Trophoblast cell (in vitro differentiated cells and primary cell): ENCODE measurements at regions not wholly inside any gene's neighbourhood (a gene's known extent, or its start where the extent isn't known, plus 50 kb on each side); places are given as distances from the start of the nearest gene placed in this dataset.

Experiments used
- DNase-seq, 2 donors: peaks; one replicate each; pipeline ENCODE4 v3.0.0-alpha.2; 2016
- H2AFZ ChIP-seq: 2 replicates; pipeline ENCODE4 v1.6.1; 2013; ENCODE audit warnings: low read length, moderate library complexity, mild to moderate bottlenecking; ENCODE audit not compliant: insufficient read depth, poor library complexity
- H2AK5ac ChIP-seq: 2 replicates; pipeline ENCODE4 v1.6.1; 2013; ENCODE audit warnings: mild to moderate bottlenecking, low read length
- H2BK120ac ChIP-seq: 2 replicates; pipeline ENCODE4 v1.6.1; 2013; ENCODE audit warnings: low read length, mild to moderate bottlenecking, moderate library complexity; ENCODE audit not compliant: insufficient read depth, poor library complexity
- H2BK12ac ChIP-seq: 2 replicates; pipeline ENCODE4 v1.6.1; 2013; ENCODE audit warnings: mild to moderate bottlenecking, low read length, moderate library complexity
- H2BK5ac ChIP-seq: 2 replicates; pipeline ENCODE4 v1.6.1; 2013; ENCODE audit warnings: low read length, low read depth, moderate library complexity, mild to moderate bottlenecking; ENCODE audit not compliant: poor library complexity
- H3K14ac ChIP-seq: 2 replicates; pipeline ENCODE4 v1.6.1; 2013; ENCODE audit warnings: mild to moderate bottlenecking, low read length
- H3K18ac ChIP-seq: 2 replicates; pipeline ENCODE4 v1.6.1; 2013; ENCODE audit warnings: mild to moderate bottlenecking, low read length
- H3K23ac ChIP-seq: 2 replicates; pipeline ENCODE4 v1.6.1; 2013; ENCODE audit warnings: low read length
- H3K27ac ChIP-seq: 2 replicates; pipeline ENCODE4 v1.5.1; 2013; ENCODE audit warnings: low read depth, mild to moderate bottlenecking, inconsistent platforms, low read length, moderate library complexity
- H3K27me3 ChIP-seq: 2 replicates; pipeline ENCODE4 v1.6.1; 2013; ENCODE audit warnings: inconsistent platforms, mild to moderate bottlenecking, low read length, moderate library complexity; ENCODE audit not compliant: insufficient read depth
- H3K36me3 ChIP-seq, 2 experiments: 1 replicate in 1 of 2; 2 replicates in 1 of 2; pipeline ENCODE4 v1.6.1; 2013; ENCODE audit warnings: low read length in 2 of 2, mild to moderate bottlenecking in 2 of 2, moderate library complexity in 1 of 2; ENCODE audit not compliant: insufficient read depth in 2 of 2, control insufficient read depth in 1 of 2
- H3K4ac ChIP-seq: 2 replicates; pipeline ENCODE4 v1.6.1; 2013; ENCODE audit warnings: low read depth, mild to moderate bottlenecking, low read length, moderate library complexity
- H3K4me1 ChIP-seq, 2 experiments: 1 replicate in 1 of 2; 2 replicates in 1 of 2; pipeline ENCODE4 v1.6.1; 2013; ENCODE audit warnings: low read length in 2 of 2, mild to moderate bottlenecking in 2 of 2, moderate library complexity in 1 of 2; ENCODE audit not compliant: insufficient read depth in 2 of 2, control insufficient read depth in 1 of 2
- H3K4me2 ChIP-seq: 2 replicates; pipeline ENCODE4 v1.6.1; 2013; ENCODE audit warnings: inconsistent platforms, mild to moderate bottlenecking, low read length, moderate library complexity
- H3K4me3 ChIP-seq: 2 replicates; pipeline ENCODE4 v1.5.1; 2013; ENCODE audit warnings: mild to moderate bottlenecking, low read depth, low read length, inconsistent platforms
- H3K79me1 ChIP-seq: one replicate; pipeline ENCODE4 v1.6.1; 2013; ENCODE audit warnings: low read length
- H3K79me2 ChIP-seq: 2 replicates; pipeline ENCODE4 v1.6.1; 2013; ENCODE audit warnings: low read length, mild to moderate bottlenecking; ENCODE audit not compliant: control insufficient read depth, insufficient read depth, poor library complexity
- H3K9ac ChIP-seq: 2 replicates; pipeline ENCODE4 v1.6.1; 2013; ENCODE audit warnings: mild to moderate bottlenecking, low read length
- H3K9me3 ChIP-seq: 2 replicates; pipeline ENCODE4 v1.6.1; 2013; ENCODE audit warnings: low read depth, mild to moderate bottlenecking, control low read depth, inconsistent platforms, low read length; ENCODE audit not compliant: insufficient read depth
- H4K12ac ChIP-seq: 2 replicates; pipeline ENCODE4 v1.6.1; 2013; ENCODE audit warnings: low read depth, mild to moderate bottlenecking, low read length, moderate library complexity
- H4K8ac ChIP-seq: 2 replicates; pipeline ENCODE4 v1.6.1; 2013; ENCODE audit warnings: low read depth, mild to moderate bottlenecking, low read length, moderate library complexity
- H4K91ac ChIP-seq: one replicate; pipeline ENCODE4 v1.6.1; 2013; ENCODE audit warnings: low read depth, mild to moderate bottlenecking, low read length, moderate library complexity
- WGBS: extraction: QIAGEN DNeasy Blood & Tissue Kit; methylation state at CpG from one replicate; pipeline ENCODE4 v1.1.7; 2013; ENCODE audit warnings: missing lambda C conversion rate; ENCODE audit not compliant: insufficient read length, insufficient coverage; ENCODE audit errors: extremely low coverage; 5-methylcytosine and 5-hydroxymethylcytosine counted together

- H3K27me3 ChIP-seq: no peaks in the 10 kb centered on the region
- no peak overlapping the region for H4K8ac ChIP-seq
- no peak overlapping the region for H4K91ac ChIP-seq
- DNase-seq: no peak
- H3K9ac ChIP-seq: no peak overlapping the region
- no peak overlapping the region for H2BK5ac ChIP-seq
- H3K36me3 ChIP-seq: no peaks in the 10 kb centered on the region
- no peak overlapping the region for H3K27ac ChIP-seq
- H3K79me2 ChIP-seq: no peaks in the 10 kb centered on the region
- no peak overlapping the region for H2BK12ac ChIP-seq
- H3K79me1 ChIP-seq: no peaks in the 10 kb centered on the region
- WGBS: no CpG with 5 or more reads among the region's 3 CpGs
- no peak overlapping the region for H3K18ac ChIP-seq
- H3K4me1 ChIP-seq: no peaks in the 10 kb centered on the region
- H3K4me2 ChIP-seq: no peak overlapping the region
- H3K4me3 ChIP-seq: no peak overlapping the region
- no peaks in the 10 kb centered on the region for H3K9me3 ChIP-seq
- H3K4ac ChIP-seq: no peak overlapping the region
- no peak overlapping the region for H3K23ac ChIP-seq
- no peak overlapping the region for H4K12ac ChIP-seq
- no peak overlapping the region for H2AFZ ChIP-seq
- H3K14ac ChIP-seq: no peak overlapping the region
- H2AK5ac ChIP-seq: no peak overlapping the region
- H2BK120ac ChIP-seq: no peak overlapping the region
These were observed 388.9 kb upstream of the CDH10 start for GRCh38 chr5:25033658-25034057.

DNA sequence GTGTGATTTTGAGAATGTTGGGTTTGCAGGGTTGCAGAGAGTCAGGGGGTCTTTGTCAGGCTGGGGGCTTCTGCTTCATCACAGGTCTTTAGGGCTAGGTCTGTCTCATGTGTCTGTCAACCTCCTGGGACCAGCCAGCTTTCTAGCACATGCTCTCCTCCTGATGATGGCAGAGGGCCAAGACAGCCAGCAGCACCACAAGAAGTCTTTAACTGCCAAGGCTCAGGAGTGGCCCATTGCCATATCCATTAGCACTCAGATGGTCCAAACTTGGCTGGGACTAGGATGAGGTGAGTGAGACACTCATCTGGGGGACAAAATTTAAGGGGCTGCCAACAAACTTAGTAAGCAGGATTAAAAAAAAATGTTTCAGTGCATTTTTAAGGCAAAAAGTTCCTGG, 384.2 kb upstream of the CDH10 start:
- Histone ChIP-seq H3K27ac (no peak overlapping the region), H3K9ac (no peak overlapping the region), H3K27me3 (no peaks in the 10 kb centered on the region), H3K4me2 (no peak overlapping the region), H2BK120ac (no peak overlapping the region), H3K14ac (no peak overlapping the region), H2BK5ac (no peak overlapping the region), H3K9me3 (no peaks in the 10 kb centered on the region), H3K79me2 (no peaks in the 10 kb centered on the region), H2AFZ (no peak overlapping the region), H2BK12ac (no peak overlapping the region), H4K12ac (no peak overlapping the region), H3K4me3 (no peak overlapping the region), H3K4ac (no peak overlapping the region), H3K23ac (no peak overlapping the region), H2AK5ac (no peak overlapping the region), H4K8ac (no peak overlapping the region), H3K36me3 (no peaks in the 10 kb centered on the region), H3K79me1 (no peaks in the 10 kb centered on the region), H3K18ac (no peak overlapping the region), H4K91ac (no peak overlapping the region), H3K4me1 (no peaks in the 10 kb centered on the region)
- no peak for DNase-seq

DNA sequence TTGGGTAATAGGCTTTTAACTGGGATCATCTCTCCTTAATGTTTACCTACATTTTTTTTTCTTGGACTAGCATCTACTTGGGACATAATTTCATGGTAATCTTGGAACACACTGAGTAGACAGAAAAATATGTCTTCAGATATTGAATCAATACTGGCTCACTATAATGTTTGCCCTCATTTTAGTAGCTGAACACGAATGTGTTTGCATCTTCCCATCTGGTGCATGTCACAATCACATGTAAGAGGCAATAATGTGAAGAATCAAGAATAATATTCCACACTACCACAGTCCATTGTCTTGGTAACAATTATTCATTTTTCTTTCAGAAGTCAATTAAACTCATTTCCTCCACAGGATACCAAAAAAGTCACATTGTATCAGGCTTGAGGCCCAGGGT, 382.7 kb upstream of the CDH10 start:
- Histone ChIP-seq H3K14ac (no peak overlapping the region), H2AK5ac (no peak overlapping the region), H2BK120ac (no peak overlapping the region), H4K8ac (no peak overlapping the region), H4K91ac (no peak overlapping the region), H2BK12ac (no peak overlapping the region), H3K23ac (no peak overlapping the region), H2BK5ac (no peak overlapping the region), H3K79me2 (no peaks in the 10 kb centered on the region), H3K79me1 (no peaks in the 10 kb centered on the region), H3K4ac (no peak overlapping the region), H2AFZ (no peak overlapping the region), H3K36me3 (no peaks in the 10 kb centered on the region), H3K9me3 (no peaks in the 10 kb centered on the region), H3K27me3 (no peaks in the 10 kb centered on the region), H3K4me1 (no peaks in the 10 kb centered on the region), H3K9ac (no peak overlapping the region), H3K18ac (no peak overlapping the region), H3K4me2 (no peak overlapping the region), H3K27ac (no peak overlapping the region), H3K4me3 (no peak overlapping the region), H4K12ac (no peak overlapping the region)
- no peak for DNase-seq
- no CpG with 5 or more reads among the region's 1 CpG for WGBS

GRCh38 chr5:25027061-25027460, 382.3 kb upstream of the CDH10 start:
- Histone ChIP-seq H3K18ac (no peak overlapping the region), H3K4me3 (no peak overlapping the region), H4K8ac (no peak overlapping the region), H2BK5ac (no peak overlapping the region), H3K27ac (no peak overlapping the region), H3K4me1 (no peaks in the 10 kb centered on the region), H3K79me1 (no peaks in the 10 kb centered on the region), H3K9me3 (no peaks in the 10 kb centered on the region), H3K27me3 (no peaks in the 10 kb centered on the region), H4K12ac (no peak overlapping the region), H3K4me2 (no peak overlapping the region), H2BK12ac (no peak overlapping the region), H3K14ac (no peak overlapping the region), H3K36me3 (no peaks in the 10 kb centered on the region), H3K23ac (no peak overlapping the region), H2AFZ (no peak overlapping the region), H2BK120ac (no peak overlapping the region), H3K79me2 (no peaks in the 10 kb centered on the region), H4K91ac (no peak overlapping the region), H3K9ac (no peak overlapping the region), H2AK5ac (no peak overlapping the region), H3K4ac (no peak overlapping the region)
- WGBS: no CpG with 5 or more reads among the region's 2 CpGs
- no peak for DNase-seq

GRCh38 chr5:25025831-25026230, 381.1 kb upstream of the CDH10 start:
- Histone ChIP-seq H4K12ac (no peak overlapping the region), H3K9me3 (no peaks in the 10 kb centered on the region), H3K23ac (no peak overlapping the region), H3K4me3 (no peak overlapping the region), H3K9ac (no peak overlapping the region), H2AK5ac (no peak overlapping the region), H4K91ac (no peak overlapping the region), H2BK120ac (no peak overlapping the region), H4K8ac (no peak overlapping the region), H3K36me3 (no peaks in the 10 kb centered on the region), H3K79me2 (no peaks in the 10 kb centered on the region), H3K4me2 (no peak overlapping the region), H3K18ac (no peak overlapping the region), H2BK5ac (no peak overlapping the region), H2BK12ac (no peak overlapping the region), H3K14ac (no peak overlapping the region), H3K27ac (no peak overlapping the region), H2AFZ (no peak overlapping the region), H3K27me3 (no peaks in the 10 kb centered on the region), H3K79me1 (no peaks in the 10 kb centered on the region), H3K4ac (no peak overlapping the region), H3K4me1 (no peaks in the 10 kb centered on the region)
- no CpG with 5 or more reads among the region's 4 CpGs for WGBS
- DNase-seq: no peak
